ENCODE measurements at regions not wholly inside any gene's neighbourhood (a gene's known extent, or its start where the extent isn't known, plus 50 kb on each side); places are given as distances from the start of the nearest gene placed in this dataset.

- TF ChIP-seq CTCF (IDR thresholded peaks at IDR 0.05; ENCODE audit: low read depth, low read length) = no peak
- H3K4me3 ChIP-seq (replicated peaks in 1 of 2; ENCODE audit: low read depth in 2 of 2, low read length in 2 of 2) = no peak overlapping the region
Measured at GRCh38 chr20:51906049-51906448, 103.7 kb upstream of the SALL4 start.

GRCh38 chr20:51902933-51903332, 100.6 kb upstream of the SALL4 start:
- DNase-seq (ENCODE audit: low read depth in 2 of 2) = no peak
- no peak for TF ChIP-seq CTCF (IDR thresholded peaks at IDR 0.05; ENCODE audit: low read depth, low read length)
- H3K4me3 ChIP-seq (replicated peaks in 1 of 2; ENCODE audit: low read depth in 2 of 2, low read length in 2 of 2) = no peak overlapping the region

More at GRCh38 chr20:51906049-51906448, 103.7 kb upstream of the SALL4 start:
- no peak for DNase-seq (ENCODE audit: low read depth in 2 of 2)

- TF ChIP-seq CTCF (IDR thresholded peaks at IDR 0.05; ENCODE audit: low read depth, low read length) = no peak
- no peak for DNase-seq (ENCODE audit: low read depth in 2 of 2)
- H3K4me3 ChIP-seq (replicated peaks in 1 of 2; ENCODE audit: low read depth in 2 of 2, low read length in 2 of 2) = no peak overlapping the region
Measured at GRCh38 chr20:51900443-51900842, 98.1 kb upstream of the SALL4 start.

- TF ChIP-seq CTCF (IDR thresholded peaks at IDR 0.05; ENCODE audit: low read depth, low read length) = no peak
- DNase-seq (ENCODE audit: low read depth in 2 of 2) = no peak
- H3K4me3 ChIP-seq (replicated peaks in 1 of 2; ENCODE audit: low read depth in 2 of 2, low read length in 2 of 2) = no peak overlapping the region
Measured at GRCh38 chr20:51899674-51900073, 97.4 kb upstream of the SALL4 start.

GRCh38 chr20:51898788-51899187, 96.5 kb upstream of the SALL4 start:
- DNase-seq (ENCODE audit: low read depth in 2 of 2) = no peak
- TF ChIP-seq CTCF (IDR thresholded peaks at IDR 0.05; ENCODE audit: low read depth, low read length) = no peak
- H3K4me3 ChIP-seq (replicated peaks in 1 of 2; ENCODE audit: low read depth in 2 of 2, low read length in 2 of 2) = no peak overlapping the region

- TF ChIP-seq CTCF (IDR thresholded peaks at IDR 0.05; ENCODE audit: low read depth, low read length) = no peak
- H3K4me3 ChIP-seq (replicated peaks in 1 of 2; ENCODE audit: low read depth in 2 of 2, low read length in 2 of 2) = no peak overlapping the region
- no peak for DNase-seq (ENCODE audit: low read depth in 2 of 2)
Measured at GRCh38 chr20:51894619-51895018, 92.3 kb upstream of the SALL4 start.

GRCh38 chr20:51894201-51894600, 91.9 kb upstream of the SALL4 start:
- TF ChIP-seq CTCF (IDR thresholded peaks at IDR 0.05; ENCODE audit: low read depth, low read length) = no peak
- H3K4me3 ChIP-seq (replicated peaks in 1 of 2; ENCODE audit: low read depth in 2 of 2, low read length in 2 of 2) = no peak overlapping the region
- DNase-seq (ENCODE audit: low read depth in 2 of 2) = no peak

Measured in cardiac fibroblast (primary cell).